GM13977 (cell line): ENCODE measurements at regions not wholly inside any gene's neighbourhood (a gene's known extent, or its start where the extent isn't known, plus 50 kb on each side); places are given as distances from the start of the nearest gene placed in this dataset.
"Not testable (repeated sequence)": the region's sequence is repeated elsewhere in the genome, so short reads cannot be mapped to it uniquely, and the experiment has no call there.

Experiments
- DNase-seq: peaks from one replicate; pipeline ENCODE4 v3.0.0; 2012; ENCODE audit warnings: low spot score
- CTCF ChIP-seq: IDR thresholded peaks from 2 replicates; pipeline ENCODE4 v1.5.1; 2012; ENCODE audit warnings: mild to moderate bottlenecking, control low read depth; ENCODE audit not compliant: insufficient read depth; ENCODE audit errors: extremely low read depth, missing control alignments
- in situ Hi-C: fragments of 300-500 bp; cut with MboI; formaldehyde crosslinking; loops from one replicate; pipeline ENCODE4 v1.12.0; 2022; ENCODE audit warnings: low sequenced_read_pairs, low pct_unique_long_range_greater_than_20kb, mixed read lengths, inconsistent platforms; ENCODE audit not compliant: unreplicated experiment

DNA sequence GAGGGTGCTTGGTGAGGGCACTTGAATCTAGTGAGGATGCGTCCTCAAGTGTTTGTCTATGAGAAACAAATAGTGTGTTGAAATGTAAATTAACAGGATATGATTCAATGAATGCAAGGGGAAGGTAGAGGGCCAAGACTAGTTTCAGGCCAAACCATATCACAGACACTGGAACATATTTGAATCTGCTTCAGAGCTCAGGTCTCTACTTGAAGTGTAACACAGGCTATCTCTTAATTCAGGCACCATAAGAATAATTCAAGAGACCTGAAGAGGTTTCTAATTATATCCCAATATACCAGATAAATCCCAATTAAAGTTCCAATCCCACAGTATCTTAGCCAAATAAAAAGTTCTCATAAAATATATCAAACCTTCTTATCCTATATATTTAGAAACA lies 146.5 kb upstream of the INTU start:
- TF ChIP-seq CTCF: no peak
- in situ Hi-C loops: no loop called here
- DNase-seq: no peak

DNA sequence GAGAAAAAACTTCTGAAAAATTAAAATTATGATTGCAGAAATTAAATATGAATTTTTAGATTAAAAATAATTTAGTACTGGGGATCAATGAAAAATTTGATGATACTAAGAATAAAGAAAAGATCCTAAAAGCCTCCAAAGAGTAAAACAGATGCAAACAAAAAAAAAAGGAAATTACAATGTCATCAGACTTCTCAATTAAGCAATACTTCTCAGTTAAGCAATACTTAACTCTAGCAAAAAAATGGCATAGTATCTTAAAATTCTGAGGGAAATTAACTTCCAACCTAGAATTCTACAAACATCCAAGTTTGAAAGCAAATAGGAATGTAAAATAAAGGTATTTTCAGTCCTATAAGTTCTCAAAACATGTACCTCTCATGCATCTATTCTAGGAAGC lies 141.2 kb upstream of the INTU start:
- TF ChIP-seq CTCF: no peak

DNA sequence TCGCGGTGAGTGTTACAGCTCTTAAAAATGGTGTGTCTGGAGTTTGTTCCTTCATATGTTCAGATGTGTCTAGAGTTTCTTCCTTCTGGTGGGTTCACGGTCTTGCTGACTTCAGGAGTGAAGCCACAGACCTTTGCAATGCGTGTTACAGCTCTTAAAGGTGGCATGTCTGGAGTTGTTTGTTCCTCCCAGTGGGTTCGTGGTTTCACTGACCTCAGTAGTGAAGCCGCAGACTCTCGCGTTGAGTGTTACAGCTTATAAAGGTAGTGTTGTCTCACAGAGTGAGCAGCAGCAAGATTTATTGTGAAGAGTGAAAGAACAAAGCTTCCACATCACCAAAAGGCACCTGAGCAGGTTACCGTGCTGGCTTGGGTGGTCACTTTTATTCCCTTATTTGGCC lies 135.9 kb upstream of the INTU start:
- DNase-seq, in situ Hi-C loops: not testable (repeated sequence)

More for the DNA sequence above, 141.2 kb upstream of the INTU start:
- DNase-seq: no peak
- in situ Hi-C loops: no loop called here

DNA sequence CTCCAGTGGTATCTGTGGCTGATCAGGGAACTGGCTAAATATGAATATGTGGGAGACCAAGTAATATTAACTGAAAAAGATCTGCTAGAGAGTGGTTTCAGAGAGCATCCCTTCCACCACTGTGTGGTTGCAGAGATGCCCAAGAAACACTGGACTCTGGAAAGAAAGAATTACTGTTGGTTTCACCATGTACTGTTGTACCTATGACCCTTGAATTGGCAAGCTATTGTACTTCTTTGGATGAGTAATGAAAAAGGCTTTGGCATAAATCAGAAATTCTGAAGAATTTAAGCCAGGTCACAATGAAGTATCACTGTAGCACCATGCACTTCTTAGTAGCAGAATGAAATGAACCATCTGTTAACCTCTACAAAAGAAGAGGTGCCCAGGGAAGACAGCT lies 134.4 kb upstream of the INTU start:
- in situ Hi-C loops: no loop called here

DNA sequence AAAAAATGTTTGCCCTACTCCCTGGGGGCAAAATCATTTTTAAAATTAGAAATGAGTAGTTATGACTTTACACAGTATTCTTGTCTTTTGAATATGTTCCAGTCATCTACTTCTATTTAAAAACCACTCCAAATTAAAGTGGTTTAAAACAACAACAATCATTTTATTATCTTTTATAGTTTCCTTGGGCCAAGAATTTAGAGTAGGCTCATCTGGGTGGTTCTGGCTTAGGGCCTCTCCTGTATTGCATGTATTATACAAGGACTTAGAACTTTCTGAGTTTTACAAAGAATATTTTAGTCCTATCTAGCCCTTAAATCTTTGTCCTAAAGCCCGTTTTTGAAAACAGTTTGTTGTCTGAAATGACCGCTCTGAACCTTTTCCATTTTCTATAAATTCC lies 132.5 kb upstream of the INTU start:
- no peak for DNase-seq
- no peak for TF ChIP-seq CTCF
- in situ Hi-C loops: no loop called here

More for the DNA sequence above, 134.4 kb upstream of the INTU start:
- DNase-seq: no peak
- no peak for TF ChIP-seq CTCF

DNA sequence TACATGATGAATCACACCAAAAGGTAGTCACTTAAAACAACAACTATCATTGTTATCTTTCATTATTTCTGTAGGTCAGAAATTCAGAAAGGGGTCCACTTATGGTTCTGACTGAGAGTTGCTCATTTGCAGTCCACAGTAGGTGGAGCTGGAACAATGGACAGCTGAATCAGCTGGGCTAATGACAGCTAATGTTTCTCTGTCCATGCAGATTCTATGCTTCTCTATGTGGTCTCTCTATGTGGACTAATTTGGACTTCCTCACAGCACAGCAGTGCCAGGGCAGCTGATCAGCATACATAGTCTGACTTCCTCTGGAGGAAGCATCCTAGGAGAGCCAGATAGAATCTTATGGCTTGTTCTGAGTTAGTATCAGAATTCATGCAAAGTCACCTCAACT lies 131.7 kb upstream of the INTU start:
- no peak for TF ChIP-seq CTCF
- in situ Hi-C loops: no loop called here
- DNase-seq: no peak

- in situ Hi-C loops: no loop called here
- no peak for DNase-seq
- no peak for TF ChIP-seq CTCF
Observed at GRCh38 chr4:127503111-127503510, 129.6 kb upstream of the INTU start.
